EH (cell line): ENCODE measurements at regions not wholly inside any gene's neighbourhood (a gene's known extent, or its start where the extent isn't known, plus 50 kb on each side); places are given as distances from the start of the nearest gene placed in this dataset.

ENCODE experiments used
- DNase-seq: peaks from one replicate; pipeline ENCODE4 v3.0.0-alpha.2; 2015; ENCODE audit warnings: low read depth

DNA sequence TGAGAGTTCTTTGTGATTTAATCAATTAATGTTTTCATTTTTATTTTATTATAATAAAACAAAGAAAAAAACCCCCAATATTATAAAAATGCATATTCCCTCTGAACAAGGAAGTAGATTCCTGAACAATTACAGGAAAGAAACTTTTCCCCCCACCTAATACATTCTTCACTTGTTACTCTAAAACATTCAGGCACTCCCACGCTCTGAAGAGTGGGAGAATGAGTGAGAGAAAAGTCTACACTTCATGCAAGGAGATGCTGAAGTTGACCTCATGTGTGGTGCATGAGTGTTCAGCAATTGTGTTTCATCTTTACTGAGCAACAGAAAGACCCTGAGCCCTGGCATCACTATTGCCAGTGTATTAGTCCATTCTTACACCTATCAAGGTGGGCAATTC, 244.2 kb upstream of the IGFBP3 start:
- DNase-seq, result peak; percentile 77

DNA sequence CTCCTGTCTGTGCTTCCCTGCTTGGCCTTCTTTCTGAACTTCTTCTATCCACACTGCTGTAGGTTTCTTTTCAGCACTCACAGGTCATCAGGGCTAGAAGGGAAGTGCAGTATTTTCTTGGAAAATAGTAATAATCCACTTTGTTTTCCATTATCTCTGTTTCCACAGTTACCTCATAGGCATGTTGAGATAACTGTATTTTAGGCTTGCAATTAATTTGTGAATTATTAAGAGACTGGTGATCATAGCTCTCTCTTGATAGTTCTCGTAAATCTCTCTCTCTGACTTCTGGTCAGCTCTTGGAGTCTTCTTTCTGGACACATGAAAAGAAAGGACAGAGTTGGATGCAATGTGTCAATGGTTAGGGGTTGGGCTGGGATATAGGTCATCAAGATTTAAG, 243.6 kb upstream of the IGFBP3 start:
- DNase-seq, result no peak

GRCh38 chr7:46163246-46163645, 242.2 kb upstream of the IGFBP3 start:
- no peak for DNase-seq

- no peak for DNase-seq
Observed at GRCh38 chr7:46162609-46163008, 241.5 kb upstream of the IGFBP3 start.

- DNase-seq, result peak; percentile 55
Observed at GRCh38 chr7:46160861-46161260, 239.8 kb upstream of the IGFBP3 start.

GRCh38 chr7:46157931-46158330, 236.9 kb upstream of the IGFBP3 start:
- no peak for DNase-seq

DNA sequence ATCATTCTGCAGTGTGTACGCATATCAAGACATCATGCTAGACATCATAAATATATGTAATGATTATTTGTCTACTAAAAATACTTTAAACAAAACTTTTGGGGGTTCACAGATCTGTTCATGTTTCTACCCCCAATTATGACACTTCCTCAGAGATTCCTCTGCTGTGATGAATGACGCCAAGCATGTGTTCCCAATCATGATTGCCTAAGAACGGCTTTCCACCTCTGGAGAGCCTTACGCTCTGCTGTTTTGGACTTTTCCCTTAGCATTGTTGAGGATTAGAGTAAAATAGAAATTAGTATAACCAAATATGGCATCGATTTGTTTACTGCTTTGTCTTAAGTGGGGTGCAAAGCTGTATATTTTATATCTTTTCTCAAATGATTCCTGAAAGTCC, 236.3 kb upstream of the IGFBP3 start:
- DNase-seq, result peak; percentile 44

DNA sequence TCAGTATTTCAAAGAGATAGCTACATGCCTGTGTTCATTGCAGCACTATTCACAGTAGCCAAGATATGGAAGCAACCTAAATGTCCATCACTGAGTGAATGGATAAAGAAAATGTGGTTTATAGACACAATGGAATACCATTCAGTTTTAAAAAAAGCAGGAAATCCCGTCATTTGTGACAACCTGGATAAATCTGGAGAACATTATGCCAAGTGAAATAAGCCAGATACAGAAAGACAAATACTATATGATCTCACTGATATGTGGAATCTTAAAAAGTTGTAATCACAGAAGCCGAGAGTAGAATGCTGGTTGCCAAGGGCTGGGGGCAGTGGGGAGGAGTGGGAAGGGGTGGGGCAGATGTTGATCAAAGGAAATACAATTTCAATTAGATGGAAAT, 235.8 kb upstream of the IGFBP3 start:
- DNase-seq, result no peak

- DNase-seq, result no peak
Observed at GRCh38 chr7:46156086-46156485, 235.0 kb upstream of the IGFBP3 start.

GRCh38 chr7:46155367-46155766, 234.3 kb upstream of the IGFBP3 start:
- no peak for DNase-seq

DNA sequence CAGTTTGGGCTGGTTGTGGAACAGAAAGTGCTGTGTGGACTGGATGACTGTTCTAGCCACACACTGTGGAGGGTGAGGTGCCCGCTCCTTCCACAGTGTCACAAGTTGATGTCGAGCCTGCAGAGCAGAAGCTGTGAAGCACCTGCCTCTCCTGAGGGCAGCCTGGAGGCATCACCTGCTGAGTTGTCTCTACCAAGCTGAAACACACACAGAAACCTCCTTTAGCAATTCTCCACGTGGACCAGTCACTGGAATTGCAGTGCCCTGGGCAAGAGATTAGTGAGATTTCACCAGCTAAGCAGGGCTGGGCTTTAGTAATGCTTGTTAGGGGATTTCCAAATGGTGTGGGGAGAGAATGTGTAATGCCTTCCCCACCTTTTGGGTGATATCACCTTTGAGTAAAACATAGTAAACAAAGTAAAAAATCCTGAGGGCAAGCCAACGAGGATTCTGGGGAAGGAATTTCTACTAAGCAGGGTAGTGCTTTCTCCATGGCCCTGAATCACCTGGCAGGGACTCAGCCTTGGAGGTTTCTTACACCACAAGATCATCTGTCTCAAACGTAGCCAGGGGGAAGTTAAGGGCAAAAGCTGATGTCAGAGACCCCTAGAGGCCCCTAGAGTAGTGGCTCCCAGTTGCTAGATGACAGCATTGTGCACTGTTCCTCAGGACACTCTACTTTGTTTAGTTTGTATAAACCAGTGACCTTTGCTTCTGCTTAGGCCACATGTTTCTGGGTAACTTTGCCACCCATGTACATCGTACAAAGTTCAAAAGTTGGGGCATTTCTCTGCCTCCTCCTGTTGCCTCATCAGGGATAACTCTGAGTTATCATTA, 233.1 kb upstream of the IGFBP3 start:
- no peak for DNase-seq

GRCh38 chr7:46153583-46153950, 232.5 kb upstream of the IGFBP3 start:
- no peak for DNase-seq

DNA sequence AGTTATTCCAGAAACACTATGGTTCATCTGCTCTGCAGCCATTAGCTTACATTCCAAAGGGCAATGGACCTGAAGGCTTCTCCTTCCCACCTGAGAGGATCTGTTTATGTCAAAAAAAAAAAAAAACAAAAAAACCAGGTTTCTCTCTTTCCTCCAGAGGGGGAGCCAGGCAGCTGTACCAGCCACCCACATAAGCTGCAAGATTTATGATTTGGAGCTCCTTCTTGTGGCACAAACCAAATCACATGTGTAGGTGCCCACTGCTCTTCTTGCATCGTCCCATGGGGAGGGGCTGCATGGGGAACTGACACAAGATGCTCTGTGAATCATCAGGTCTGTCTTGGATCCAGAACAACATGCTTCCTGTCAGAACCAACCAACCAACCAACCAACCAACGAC, 231.6 kb upstream of the IGFBP3 start:
- DNase-seq, result no peak

DNA sequence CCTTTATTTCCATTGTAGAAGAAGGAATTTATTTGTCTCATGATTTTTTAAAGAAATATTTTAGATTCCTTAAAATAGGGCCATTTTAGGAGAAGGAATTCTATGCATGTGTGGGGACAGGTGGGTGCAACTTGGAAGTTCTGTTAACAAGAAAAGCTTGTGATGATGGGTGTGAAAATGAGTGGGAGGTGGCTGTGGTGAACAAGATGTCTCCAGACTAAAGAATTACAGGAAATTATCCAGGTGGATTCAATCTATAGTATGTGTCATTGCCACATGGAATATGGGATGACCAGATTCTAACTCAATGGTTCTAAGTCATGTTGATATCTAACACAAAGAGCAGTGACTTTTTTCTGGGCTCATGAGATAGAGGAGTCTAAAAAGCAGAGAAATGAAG, 229.6 kb upstream of the IGFBP3 start:
- no peak for DNase-seq

- no peak for DNase-seq
Observed at GRCh38 chr7:46150202-46150601, 229.1 kb upstream of the IGFBP3 start.

GRCh38 chr7:46147871-46148270, 226.8 kb upstream of the IGFBP3 start:
- DNase-seq, result no peak

- DNase-seq, result peak; percentile 96
Observed at GRCh38 chr7:46146454-46147255, 225.6 kb upstream of the IGFBP3 start.

DNA sequence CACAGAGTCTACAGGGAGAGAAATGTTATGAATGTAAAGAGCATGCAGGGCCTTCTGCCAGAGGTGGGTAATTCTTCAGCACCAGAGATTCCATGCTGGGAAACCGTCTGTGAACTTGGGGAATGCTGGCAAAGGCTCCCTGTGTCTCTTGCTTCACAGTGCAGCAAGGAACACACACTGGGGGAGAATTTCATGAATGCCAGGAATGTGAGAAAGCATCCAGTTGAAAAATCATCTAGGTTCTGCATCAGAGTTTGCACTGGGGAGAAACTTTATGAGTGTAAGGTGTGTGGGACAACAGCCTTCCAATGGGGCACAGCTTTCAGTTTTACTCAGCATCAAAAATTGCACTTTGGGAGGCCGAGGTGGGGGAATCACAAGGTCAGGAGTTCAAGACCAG, 224.3 kb upstream of the IGFBP3 start:
- peak; percentile 100 for DNase-seq

DNA sequence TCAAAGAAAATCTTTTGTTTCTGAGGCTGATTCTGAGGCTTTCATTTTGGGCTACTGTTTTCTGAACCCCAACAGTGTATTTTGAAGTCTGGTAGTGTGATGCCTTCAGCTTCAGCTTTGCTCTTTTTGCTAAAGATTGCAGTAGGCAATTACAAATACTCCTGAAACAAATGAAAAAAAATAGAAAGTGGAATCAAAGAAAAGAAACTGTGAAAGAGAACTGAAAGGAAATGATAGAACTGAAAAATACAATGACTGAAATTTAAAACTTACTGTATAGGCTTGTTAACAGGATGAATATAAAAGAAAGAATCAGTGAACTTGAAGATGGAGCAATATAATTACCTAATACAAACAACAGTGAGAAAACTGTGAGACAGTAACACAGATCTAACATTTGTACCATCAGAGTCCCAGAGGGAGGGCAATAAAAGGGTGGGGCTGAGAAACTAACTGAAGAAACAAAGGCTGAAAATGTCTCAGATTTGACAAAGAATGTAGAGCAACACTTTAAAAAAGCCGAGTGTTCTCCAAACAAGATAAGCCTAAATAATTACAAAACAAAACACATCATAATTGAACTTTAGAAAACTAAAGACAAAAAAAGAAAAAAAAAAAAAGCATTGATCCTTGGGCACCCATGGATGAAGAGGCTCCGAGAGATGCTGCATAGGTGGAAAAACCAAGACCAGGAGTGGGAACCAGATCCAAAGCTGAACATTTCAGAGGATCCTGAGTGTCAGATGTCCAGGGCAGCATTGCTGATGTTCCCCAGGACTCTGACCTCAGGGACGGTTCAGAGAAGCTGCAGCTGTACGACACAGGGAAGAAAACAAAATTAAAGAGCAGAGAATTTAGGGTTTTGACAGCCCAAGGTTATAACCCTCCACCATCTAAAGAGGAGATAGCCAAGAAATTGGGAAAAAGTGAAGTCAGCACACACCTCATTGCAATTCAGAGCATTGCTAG, 223.2 kb upstream of the IGFBP3 start:
- no peak for DNase-seq

DNA sequence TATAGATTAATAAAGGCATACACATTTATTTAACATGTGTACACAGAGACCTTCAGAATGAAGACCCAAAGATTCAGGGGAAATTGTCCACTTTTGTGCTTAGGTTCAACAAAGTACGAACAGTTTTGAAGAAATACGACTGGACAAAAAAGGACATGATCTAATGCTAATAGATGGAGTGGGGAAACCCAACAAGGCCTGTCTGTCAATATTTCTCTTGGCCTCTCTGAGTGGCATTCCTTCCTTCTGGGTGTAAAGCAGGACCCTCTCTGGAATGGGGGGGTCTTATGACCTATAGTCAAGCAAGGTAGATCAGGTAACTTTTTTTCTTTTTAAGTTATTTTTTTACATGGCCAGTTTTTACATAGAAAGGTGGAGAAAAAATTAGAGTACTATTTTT, 222.3 kb upstream of the IGFBP3 start:
- DNase-seq, result no peak

GRCh38 chr7:46139079-46139478, 218.0 kb upstream of the IGFBP3 start:
- peak; percentile 92 for DNase-seq

GRCh38 chr7:46137725-46138124, 216.7 kb upstream of the IGFBP3 start:
- DNase-seq, result no peak
